ENCODE measurements at regions not wholly inside any gene's neighbourhood (a gene's known extent, or its start where the extent isn't known, plus 50 kb on each side); places are given as distances from the start of the nearest gene placed in this dataset.

- Mint-ChIP-seq H3K27me3 (ENCODE audit: insufficient read depth) (no peaks in the 10 kb centered on the region), H3K4me3 (no peak overlapping the region), H3K27ac (no peak overlapping the region), H3K9me3 (no peaks in the 10 kb centered on the region), H3K36me3 (ENCODE audit: low read depth) (no peaks in the 10 kb centered on the region), H3K4me1 (no peaks in the 10 kb centered on the region)
- WGBS, 2 experiments (ENCODE audit: insufficient coverage in 1 of 2, insufficient read length in 1 of 2): 95% methylated on average over 4 of the region's 4 CpGs; no CpG with 5 or more reads in 1 of the 2 experiments
- no peaks in the 10 kb centered on the region for H3K4me1 ChIP-seq (ENCODE audit: control insufficient read depth, insufficient read depth, low read length)
- no peak overlapping the region for H3K9ac ChIP-seq (ENCODE audit: extremely low read depth, low read length, poor library complexity, severe bottlenecking)
- no peak for DNase-seq
- no peaks in the 10 kb centered on the region for H3K27me3 ChIP-seq (ENCODE audit: control insufficient read depth, insufficient read depth, low read length, poor library complexity, severe bottlenecking)
- no peaks in the 10 kb centered on the region for H3K36me3 ChIP-seq (ENCODE audit: control insufficient read depth, insufficient read depth, low read length)
- no peak for TF ChIP-seq CTCF (conservative IDR thresholded peaks at IDR 0.05)
- no peak overlapping the region for H3K27ac ChIP-seq (ENCODE audit: low read depth, low read length)
- H3K9me3 ChIP-seq (ENCODE audit: control insufficient read depth, low read length): no peaks in the 10 kb centered on the region
- H3K4me3 ChIP-seq (ENCODE audit: low read length): no peak overlapping the region
These were observed 632.8 kb downstream of the HACE1 start for GRCh38 chr6:104226790-104227446.

GRCh38 chr6:104218116-104218515 is 641.6 kb downstream of the HACE1 start:
- Histone ChIP-seq H3K4me1 (ENCODE audit: control insufficient read depth, insufficient read depth, low read length) (no peaks in the 10 kb centered on the region), H3K27ac (ENCODE audit: low read depth, low read length) (no peak overlapping the region), H3K27me3 (ENCODE audit: control insufficient read depth, insufficient read depth, low read length, poor library complexity, severe bottlenecking) (no peaks in the 10 kb centered on the region), H3K36me3 (ENCODE audit: control insufficient read depth, insufficient read depth, low read length) (no peaks in the 10 kb centered on the region), H3K9ac (ENCODE audit: extremely low read depth, low read length, poor library complexity, severe bottlenecking) (no peak overlapping the region), H3K4me3 (ENCODE audit: low read length) (no peak overlapping the region), H3K9me3 (ENCODE audit: control insufficient read depth, low read length) (no peaks in the 10 kb centered on the region)
- Mint-ChIP-seq H3K36me3 (ENCODE audit: low read depth) (no peaks in the 10 kb centered on the region), H3K27me3 (ENCODE audit: insufficient read depth) (no peaks in the 10 kb centered on the region), H3K27ac (no peak overlapping the region), H3K4me1 (no peaks in the 10 kb centered on the region), H3K9me3 (no peaks in the 10 kb centered on the region), H3K4me3 (no peak overlapping the region)
- no peak for TF ChIP-seq CTCF (conservative IDR thresholded peaks at IDR 0.05)
- DNase-seq: no peak
- 86 to 93% methylated on average over 1 to 3 of the region's 3 CpGs for WGBS, 2 experiments (ENCODE audit: insufficient coverage in 1 of 2, insufficient read length in 1 of 2)

GRCh38 chr6:104214901-104215300 is 644.8 kb downstream of the HACE1 start:
- Histone ChIP-seq H3K27me3 (ENCODE audit: control insufficient read depth, insufficient read depth, low read length, poor library complexity, severe bottlenecking) (no peaks in the 10 kb centered on the region), H3K27ac (ENCODE audit: low read depth, low read length) (no peak overlapping the region), H3K4me3 (ENCODE audit: low read length) (no peak overlapping the region), H3K36me3 (ENCODE audit: control insufficient read depth, insufficient read depth, low read length) (no peaks in the 10 kb centered on the region), H3K4me1 (ENCODE audit: control insufficient read depth, insufficient read depth, low read length) (no peaks in the 10 kb centered on the region), H3K9me3 (ENCODE audit: control insufficient read depth, low read length) (no peaks in the 10 kb centered on the region), H3K9ac (ENCODE audit: extremely low read depth, low read length, poor library complexity, severe bottlenecking) (no peak overlapping the region)
- Mint-ChIP-seq H3K9me3 (no peaks in the 10 kb centered on the region), H3K27ac (no peak overlapping the region), H3K36me3 (ENCODE audit: low read depth) (no peaks in the 10 kb centered on the region), H3K4me3 (no peak overlapping the region), H3K27me3 (ENCODE audit: insufficient read depth) (no peaks in the 10 kb centered on the region), H3K4me1 (no peaks in the 10 kb centered on the region)
- 92 to 100% methylated on average over 2 of the region's 3 CpGs for WGBS, 2 experiments (ENCODE audit: insufficient coverage in 1 of 2, insufficient read length in 1 of 2)
- no peak for TF ChIP-seq CTCF (conservative IDR thresholded peaks at IDR 0.05)
- no peak for DNase-seq
